ENCODE measurements at regions not wholly inside any gene's neighbourhood (a gene's known extent, or its start where the extent isn't known, plus 50 kb on each side); places are given as distances from the start of the nearest gene placed in this dataset.

GRCh38 chr10:132467464-132468149 lies 70.0 kb upstream of the INPP5A start:
- intact Hi-C loops (cut with DNase I): no loop called here
- DNase-seq (ENCODE audit: low spot score): no peak
- H3K4me1 ChIP-seq (replicated peaks): peaks cover 5% of the 10 kb centered on the region
- H3K27ac ChIP-seq: no peak overlapping the region
- no peaks in the 10 kb centered on the region for H3K36me3 ChIP-seq
- WGBS: 65% methylated on average over 21 of the region's 29 CpGs
- TF ChIP-seq CTCF (IDR thresholded peaks at IDR 0.05): no peak
- TF ChIP-seq POLR2A (IDR thresholded peaks at IDR 0.05): no peak
- no peak for TF ChIP-seq POLR2AphosphoS5 (IDR thresholded peaks at IDR 0.05)
- H3K4me3 ChIP-seq: no peak overlapping the region
- H3K27me3 ChIP-seq (replicated peaks; ENCODE audit: insufficient read depth): no peaks in the 10 kb centered on the region
- no peaks in the 10 kb centered on the region for H3K9me3 ChIP-seq

GRCh38 chr10:132468216-132468615 lies 69.4 kb upstream of the INPP5A start:
- intact Hi-C loops (cut with DNase I): no loop called here
- TF ChIP-seq POLR2AphosphoS5 (IDR thresholded peaks at IDR 0.05): no peak
- TF ChIP-seq CTCF (IDR thresholded peaks at IDR 0.05): no peak
- no peak for TF ChIP-seq POLR2A (IDR thresholded peaks at IDR 0.05)
- Histone ChIP-seq H3K36me3 (no peaks in the 10 kb centered on the region), H3K4me1 (replicated peaks) (peaks cover 5% of the 10 kb centered on the region), H3K27me3 (replicated peaks; ENCODE audit: insufficient read depth) (no peaks in the 10 kb centered on the region), H3K27ac (no peak overlapping the region), H3K4me3 (no peak overlapping the region), H3K9me3 (no peaks in the 10 kb centered on the region)
- 53% methylated on average over 5 of the region's 5 CpGs for WGBS
- DNase-seq (ENCODE audit: low spot score): no peak

- Histone ChIP-seq H3K27me3 (replicated peaks; ENCODE audit: insufficient read depth) (no peaks in the 10 kb centered on the region), H3K9me3 (no peaks in the 10 kb centered on the region), H3K4me3 (no peak overlapping the region), H3K36me3 (no peaks in the 10 kb centered on the region), H3K27ac (no peak overlapping the region), H3K4me1 (replicated peaks) (peaks cover 5% of the 10 kb centered on the region)
- WGBS: 84% methylated on average over 10 of the region's 10 CpGs
- intact Hi-C loops (cut with DNase I): no loop called here
- TF ChIP-seq POLR2A (IDR thresholded peaks at IDR 0.05) (no peak), CTCF (IDR thresholded peaks at IDR 0.05) (no peak), POLR2AphosphoS5 (IDR thresholded peaks at IDR 0.05) (no peak)
- DNase-seq (ENCODE audit: low spot score): no peak
Measured at GRCh38 chr10:132468651-132469050, 68.9 kb upstream of the INPP5A start.

GRCh38 chr10:132469197-132469884 lies 68.2 kb upstream of the INPP5A start:
- no peak overlapping the region for H3K4me3 ChIP-seq

More at GRCh38 chr10:132469197-132469884, 68.2 kb upstream of the INPP5A start:
- Histone ChIP-seq H3K4me1 (replicated peaks) (peaks cover 3% of the 10 kb centered on the region), H3K27me3 (replicated peaks; ENCODE audit: insufficient read depth) (no peaks in the 10 kb centered on the region), H3K36me3 (no peaks in the 10 kb centered on the region), H3K9me3 (no peaks in the 10 kb centered on the region), H3K27ac (no peak overlapping the region)
- no peak for DNase-seq (ENCODE audit: low spot score)
- intact Hi-C loops (cut with DNase I): no loop called here
- WGBS: 58% methylated on average over 21 of the region's 21 CpGs
- no peak for TF ChIP-seq POLR2AphosphoS5 (IDR thresholded peaks at IDR 0.05)
- TF ChIP-seq POLR2A (IDR thresholded peaks at IDR 0.05): no peak
- no peak for TF ChIP-seq CTCF (IDR thresholded peaks at IDR 0.05)

Data from prostate gland (tissue), 2 donors.